Mesendoderm (in vitro differentiated cells): ENCODE measurements at regions not wholly inside any gene's neighbourhood (a gene's known extent, or its start where the extent isn't known, plus 50 kb on each side); places are given as distances from the start of the nearest gene placed in this dataset.

Experiments used
- DNase-seq: peaks from one replicate; pipeline ENCODE4 v3.0.0; 2013
- H2AK5ac ChIP-seq: 2 replicates; pipeline ENCODE4 v1.6.1; 2013; ENCODE audit warnings: low read length, inconsistent platforms
- H2BK120ac ChIP-seq: 2 replicates; pipeline ENCODE4 v1.6.1; 2013; ENCODE audit warnings: low read depth, mild to moderate bottlenecking, low read length, moderate library complexity, mixed read lengths
- H2BK15ac ChIP-seq: replicated peaks from 2 replicates; pipeline ENCODE4 v1.6.1; 2013; ENCODE audit warnings: low read depth, mild to moderate bottlenecking, moderate library complexity
- H2BK5ac ChIP-seq: 2 replicates; pipeline ENCODE4 v1.6.1; 2013; ENCODE audit warnings: low read length, inconsistent platforms
- H3K18ac ChIP-seq: 2 replicates; pipeline ENCODE4 v1.6.1; 2013; ENCODE audit warnings: mild to moderate bottlenecking, low read length, mixed read lengths
- H3K23ac ChIP-seq: one replicate; pipeline ENCODE4 v1.6.1; 2013; ENCODE audit warnings: low read length
- H3K27ac ChIP-seq: 2 replicates; pipeline ENCODE4 v1.5.1; 2013; ENCODE audit warnings: low read depth, mild to moderate bottlenecking, inconsistent platforms, low read length, moderate library complexity
- H3K27me3 ChIP-seq: 2 replicates; pipeline ENCODE4 v1.6.1; 2013; ENCODE audit warnings: low read length, control low read depth, mild to moderate bottlenecking, inconsistent platforms; ENCODE audit not compliant: insufficient read depth, poor library complexity
- H3K36me3 ChIP-seq: 2 replicates; pipeline ENCODE4 v1.6.1; 2013; ENCODE audit warnings: low read length, inconsistent platforms; ENCODE audit not compliant: control insufficient read depth, insufficient read depth
- H3K4ac ChIP-seq: one replicate; pipeline ENCODE4 v1.6.1; 2013; ENCODE audit warnings: low read depth, mild to moderate bottlenecking, low read length, moderate library complexity
- H3K4me1 ChIP-seq: 2 replicates; pipeline ENCODE4 v1.6.1; 2013; ENCODE audit warnings: low read depth, low read length, inconsistent platforms; ENCODE audit not compliant: control insufficient read depth
- H3K4me2 ChIP-seq: 2 replicates; pipeline ENCODE4 v1.6.1; 2013; ENCODE audit warnings: low read length
- H3K4me3 ChIP-seq: 2 replicates; pipeline ENCODE4 v1.5.1; 2013; ENCODE audit warnings: mild to moderate bottlenecking, low read length
- H3K56ac ChIP-seq: one replicate; pipeline ENCODE4 v1.6.1; 2013; ENCODE audit warnings: low read length
- H3K79me1 ChIP-seq: 2 replicates; pipeline ENCODE4 v1.6.1; 2013; ENCODE audit warnings: low read length, inconsistent platforms
- H3K79me2 ChIP-seq: 2 replicates; pipeline ENCODE4 v1.6.1; 2013; ENCODE audit warnings: mild to moderate bottlenecking, low read length; ENCODE audit not compliant: control insufficient read depth, insufficient read depth
- H3K9ac ChIP-seq: 2 replicates; pipeline ENCODE4 v1.6.1; 2013; ENCODE audit warnings: low read length, inconsistent platforms
- H4K5ac ChIP-seq: one replicate; pipeline ENCODE4 v1.6.1; 2013; ENCODE audit warnings: low read length
- H4K8ac ChIP-seq: one replicate; pipeline ENCODE4 v1.6.1; 2013; ENCODE audit warnings: low read depth, mild to moderate bottlenecking, control low read depth, low read length, moderate library complexity
- WGBS: extraction: QIAGEN DNeasy Blood & Tissue Kit; methylation state at CpG from one replicate; pipeline ENCODE4 v1.1.7; 2013; ENCODE audit warnings: low lambda C conversion rate, missing lambda C conversion rate; ENCODE audit not compliant: insufficient coverage; ENCODE audit errors: extremely low coverage; 5-methylcytosine and 5-hydroxymethylcytosine counted together

DNA sequence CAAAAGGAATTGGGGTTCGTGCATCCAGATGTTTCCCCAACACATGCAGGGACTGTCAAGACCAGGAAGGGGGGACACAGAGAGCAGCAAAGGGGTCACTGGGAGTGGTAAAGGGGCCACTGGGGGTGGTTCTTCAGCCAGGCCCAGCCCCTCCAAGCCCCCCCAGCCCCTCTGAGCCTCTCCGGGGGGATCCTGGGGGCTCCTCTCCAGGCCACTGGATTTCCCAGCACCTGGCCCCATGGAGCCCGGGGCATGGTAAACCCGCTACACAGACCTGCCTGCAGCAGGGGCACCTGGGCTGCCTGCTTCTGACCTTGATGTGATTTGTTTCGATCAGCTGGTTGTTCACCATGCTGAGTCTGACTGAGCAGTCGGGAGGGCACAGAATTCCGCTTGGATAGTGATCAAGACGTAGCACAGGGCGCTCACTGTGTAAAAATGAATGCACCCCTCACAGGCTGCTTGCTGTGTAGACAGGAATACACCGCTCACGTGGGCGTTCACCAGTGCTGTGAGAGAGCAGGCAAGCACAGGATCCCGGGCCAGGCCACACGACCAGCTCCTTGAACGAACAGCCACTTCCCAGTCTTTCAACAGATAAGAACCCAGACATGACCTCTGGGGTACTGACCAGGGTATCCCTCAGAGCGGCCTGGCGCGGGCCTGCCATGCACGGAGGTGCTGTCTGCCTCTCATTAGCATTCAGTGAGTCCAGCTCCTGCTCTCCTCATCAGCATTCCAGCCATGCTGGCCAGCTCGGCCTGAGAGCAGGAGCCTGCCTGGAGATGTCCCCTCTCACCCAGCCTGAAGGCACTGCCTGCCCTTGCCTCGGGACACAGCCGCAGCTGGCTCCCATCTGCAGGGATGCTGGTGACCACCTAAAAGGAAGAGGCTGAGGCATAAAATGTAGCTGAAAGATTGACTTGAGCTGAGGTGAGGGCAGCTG lies 73.3 kb upstream of the OTOS start:
- no CpG with 5 or more reads among the region's 22 CpGs for WGBS

GRCh38 chr2:240214790-240215675 lies 74.6 kb upstream of the OTOS start:
- Histone ChIP-seq H3K4me1 (no peaks in the 10 kb centered on the region), H3K27me3 (no peaks in the 10 kb centered on the region), H3K79me1 (no peaks in the 10 kb centered on the region), H2BK5ac (no peak overlapping the region), H3K4me3 (no peak overlapping the region), H3K36me3 (no peaks in the 10 kb centered on the region), H3K9ac (no peak overlapping the region), H2BK15ac (no peak overlapping the region), H3K18ac (no peak overlapping the region), H4K8ac (no peak overlapping the region), H3K4ac (no peak overlapping the region), H2BK120ac (no peak overlapping the region), H3K4me2 (no peak overlapping the region), H2AK5ac (no peak overlapping the region), H3K27ac (no peak overlapping the region), H3K56ac (no peak overlapping the region), H3K79me2 (no peaks in the 10 kb centered on the region), H4K5ac (no peak overlapping the region), H3K23ac (no peak overlapping the region)
- no peak for DNase-seq
- no CpG with 5 or more reads among the region's 25 CpGs for WGBS

More for the DNA sequence above, 73.3 kb upstream of the OTOS start:
- H3K56ac ChIP-seq, result no peak overlapping the region
- H3K36me3 ChIP-seq, result no peaks in the 10 kb centered on the region
- no peaks in the 10 kb centered on the region for H3K27me3 ChIP-seq
- H3K4ac ChIP-seq, result no peak overlapping the region
- no peak overlapping the region for H3K27ac ChIP-seq
- H3K79me2 ChIP-seq, result no peaks in the 10 kb centered on the region
- no peak overlapping the region for H3K18ac ChIP-seq
- no peaks in the 10 kb centered on the region for H3K79me1 ChIP-seq
- no peak for DNase-seq
- H2AK5ac ChIP-seq, result no peak overlapping the region
- H3K4me2 ChIP-seq, result no peak overlapping the region
- no peak overlapping the region for H3K9ac ChIP-seq
- H4K5ac ChIP-seq, result no peak overlapping the region
- no peak overlapping the region for H2BK15ac ChIP-seq
- H3K4me3 ChIP-seq, result no peak overlapping the region
- no peak overlapping the region for H2BK120ac ChIP-seq
- H3K23ac ChIP-seq, result no peak overlapping the region
- no peaks in the 10 kb centered on the region for H3K4me1 ChIP-seq
- no peak overlapping the region for H2BK5ac ChIP-seq
- no peak overlapping the region for H4K8ac ChIP-seq

GRCh38 chr2:240215676-240216051 lies 75.2 kb upstream of the OTOS start:
- no peak overlapping the region for H2BK15ac ChIP-seq
- DNase-seq, result no peak

GRCh38 chr2:240216167-240216566 lies 75.7 kb upstream of the OTOS start:
- no peak overlapping the region for H3K56ac ChIP-seq
- H3K79me2 ChIP-seq, result no peaks in the 10 kb centered on the region
- DNase-seq, result no peak
- H3K4me1 ChIP-seq, result no peaks in the 10 kb centered on the region
- H4K5ac ChIP-seq, result no peak overlapping the region
- no peaks in the 10 kb centered on the region for H3K36me3 ChIP-seq
- H3K23ac ChIP-seq, result no peak overlapping the region
- no peak overlapping the region for H3K18ac ChIP-seq
- no peak overlapping the region for H3K4ac ChIP-seq
- H4K8ac ChIP-seq, result no peak overlapping the region
- WGBS, result no CpG with 5 or more reads among the region's 8 CpGs
- H2BK5ac ChIP-seq, result no peak overlapping the region
- H2BK15ac ChIP-seq, result no peak overlapping the region
- no peak overlapping the region for H3K27ac ChIP-seq
- H2AK5ac ChIP-seq, result no peak overlapping the region
- H3K4me2 ChIP-seq, result no peak overlapping the region
- H3K27me3 ChIP-seq, result no peaks in the 10 kb centered on the region
- H3K4me3 ChIP-seq, result no peak overlapping the region
- H3K9ac ChIP-seq, result no peak overlapping the region
- no peaks in the 10 kb centered on the region for H3K79me1 ChIP-seq
- no peak overlapping the region for H2BK120ac ChIP-seq

More at GRCh38 chr2:240215676-240216051, 75.2 kb upstream of the OTOS start:
- Histone ChIP-seq H3K79me1 (no peaks in the 10 kb centered on the region), H3K27ac (no peak overlapping the region), H3K9ac (no peak overlapping the region), H3K4me1 (no peaks in the 10 kb centered on the region), H2BK5ac (no peak overlapping the region), H3K79me2 (no peaks in the 10 kb centered on the region), H3K4me3 (no peak overlapping the region), H2BK120ac (no peak overlapping the region), H3K27me3 (no peaks in the 10 kb centered on the region), H4K8ac (no peak overlapping the region), H2AK5ac (no peak overlapping the region), H4K5ac (no peak overlapping the region), H3K56ac (no peak overlapping the region), H3K4ac (no peak overlapping the region), H3K23ac (no peak overlapping the region), H3K4me2 (no peak overlapping the region), H3K18ac (no peak overlapping the region), H3K36me3 (no peaks in the 10 kb centered on the region)
- WGBS, result no CpG with 5 or more reads among the region's 8 CpGs

- no peak overlapping the region for H3K23ac ChIP-seq
- H2BK120ac ChIP-seq, result no peak overlapping the region
- H2BK15ac ChIP-seq, result no peak overlapping the region
- H3K4me2 ChIP-seq, result no peak overlapping the region
- no peaks in the 10 kb centered on the region for H3K4me1 ChIP-seq
- no peak overlapping the region for H3K4ac ChIP-seq
- H3K36me3 ChIP-seq, result no peaks in the 10 kb centered on the region
- no peak overlapping the region for H3K56ac ChIP-seq
- H2BK5ac ChIP-seq, result no peak overlapping the region
- no peak overlapping the region for H4K5ac ChIP-seq
- H4K8ac ChIP-seq, result no peak overlapping the region
- H3K4me3 ChIP-seq, result no peak overlapping the region
- H3K27ac ChIP-seq, result no peak overlapping the region
- no peak for DNase-seq
- no peaks in the 10 kb centered on the region for H3K79me2 ChIP-seq
- no peaks in the 10 kb centered on the region for H3K79me1 ChIP-seq
- no peak overlapping the region for H2AK5ac ChIP-seq
- no peak overlapping the region for H3K9ac ChIP-seq
- H3K27me3 ChIP-seq, result no peaks in the 10 kb centered on the region
- no CpG with 5 or more reads among the region's 20 CpGs for WGBS
- no peak overlapping the region for H3K18ac ChIP-seq
Measured at GRCh38 chr2:240217431-240218301, 77.2 kb upstream of the OTOS start.
